ENCODE measurements at regions not wholly inside any gene's neighbourhood (a gene's known extent, or its start where the extent isn't known, plus 50 kb on each side); places are given as distances from the start of the nearest gene placed in this dataset.
"Not testable (repeated sequence)": the region's sequence is repeated elsewhere in the genome, so short reads cannot be mapped to it uniquely, and the experiment has no call there.

DNA sequence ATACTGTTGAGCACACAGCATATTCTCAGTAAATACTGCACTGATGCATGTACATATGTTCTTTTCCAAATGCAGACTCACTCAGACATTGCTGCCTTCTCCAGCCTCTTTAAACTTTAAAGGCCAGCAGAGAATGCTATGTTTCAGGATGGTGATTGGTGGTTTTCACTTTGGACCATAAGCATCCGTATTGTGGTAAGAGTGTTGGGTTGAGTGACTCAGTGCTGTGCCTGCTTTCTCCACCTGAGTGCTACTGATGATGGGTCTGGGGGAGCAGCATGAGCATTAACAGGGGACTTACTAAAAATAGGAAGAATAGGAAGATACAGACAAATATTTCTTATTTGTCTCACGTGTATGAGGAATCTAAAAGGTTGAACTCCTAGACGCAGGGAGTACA, 56.3 kb upstream of the ZNF92 start:
- no peak for DNase-seq (ENCODE audit: low spot score)

GRCh38 chr7:65310761-65311160, 62.9 kb upstream of the ZNF92 start:
- no peak for DNase-seq (ENCODE audit: low spot score)

- no peak for DNase-seq (ENCODE audit: low spot score)
These were observed 65.4 kb upstream of the ZNF92 start for GRCh38 chr7:65308300-65308678.

DNA sequence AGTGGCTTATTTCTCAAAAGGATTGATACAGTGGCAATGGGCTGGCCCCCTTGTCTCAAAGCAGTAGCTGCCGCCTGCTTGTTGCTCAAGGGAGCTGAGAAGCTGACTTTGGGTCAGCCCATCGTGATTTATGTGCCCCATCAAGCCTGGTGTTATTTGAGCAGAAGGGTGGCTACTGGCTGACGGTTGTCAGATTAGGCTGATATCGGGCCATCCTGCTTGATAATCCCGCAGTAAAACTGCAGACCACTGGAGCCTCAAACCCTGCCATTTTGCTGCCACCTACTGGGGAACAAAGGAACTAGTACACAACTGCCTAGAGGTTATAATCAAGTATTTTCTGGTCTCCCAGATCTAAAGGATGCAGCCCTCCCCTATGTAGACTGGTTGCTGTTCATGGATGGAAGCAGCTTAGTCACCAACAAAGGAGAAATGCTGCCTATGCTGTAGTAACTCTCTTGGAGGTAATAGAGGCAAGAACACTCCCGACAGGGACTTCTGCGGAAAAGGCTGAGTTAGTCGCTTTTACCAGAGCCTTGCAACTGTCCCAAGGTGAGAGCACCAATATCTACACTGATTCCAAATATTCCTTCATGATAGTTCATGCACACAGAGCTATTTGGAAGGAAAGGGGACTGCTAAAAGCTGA, 65.9 kb upstream of the ZNF92 start:
- DNase-seq (ENCODE audit: low spot score), result peak; percentile 76

- no peak for DNase-seq (ENCODE audit: low spot score)
These were observed 69.5 kb upstream of the ZNF92 start for GRCh38 chr7:65304175-65304574.

DNA sequence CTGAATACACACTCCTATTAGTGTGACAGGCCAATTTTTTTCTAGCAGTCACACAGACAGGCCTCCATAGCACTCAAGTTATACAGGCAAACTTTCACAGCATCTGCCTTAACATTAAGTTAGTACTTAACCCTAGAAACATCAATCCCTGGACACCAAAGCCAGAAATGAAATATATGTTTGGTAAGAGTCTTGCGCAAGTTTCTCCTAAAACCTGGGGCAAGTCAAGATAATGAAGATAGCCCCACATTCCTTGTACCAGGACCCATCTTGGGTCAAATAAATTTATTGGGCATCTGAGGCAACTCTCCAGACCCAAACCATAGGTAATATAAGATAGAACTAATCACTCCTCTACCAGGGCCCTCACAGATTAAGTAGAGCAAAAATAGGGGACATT, 70.8 kb upstream of the ZNF92 start:
- no peak for DNase-seq (ENCODE audit: low spot score)

- DNase-seq (ENCODE audit: low spot score), result no peak
These were observed 72.6 kb upstream of the ZNF92 start for GRCh38 chr7:65301007-65301406.

DNA sequence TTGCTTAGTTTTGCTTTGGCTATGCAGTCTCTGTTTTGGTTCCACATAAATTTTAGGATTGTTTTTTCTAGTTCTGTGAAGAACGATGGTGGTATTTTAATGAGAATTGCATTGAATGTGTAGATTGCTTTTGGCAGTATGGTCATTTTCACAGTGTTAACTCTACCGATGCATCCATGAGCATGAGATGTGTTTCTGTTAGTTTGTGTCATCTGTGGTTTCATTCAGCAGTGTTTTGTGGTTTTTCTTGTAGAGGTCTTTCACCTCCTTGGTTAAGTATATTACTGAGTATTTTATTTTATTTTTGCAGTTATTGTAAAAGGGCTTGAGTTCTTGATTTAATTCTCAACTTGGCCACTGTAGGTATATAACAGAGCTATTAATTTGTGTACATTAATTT, 78.2 kb upstream of the ZNF92 start:
- DNase-seq (ENCODE audit: low spot score), result no peak

- DNase-seq (ENCODE audit: low spot score), result not testable (repeated sequence)
These were observed 83.3 kb upstream of the ZNF92 start for GRCh38 chr7:65290340-65290739.

GRCh38 chr7:65287023-65287422, 86.6 kb upstream of the ZNF92 start:
- DNase-seq (ENCODE audit: low spot score), result no peak

DNA sequence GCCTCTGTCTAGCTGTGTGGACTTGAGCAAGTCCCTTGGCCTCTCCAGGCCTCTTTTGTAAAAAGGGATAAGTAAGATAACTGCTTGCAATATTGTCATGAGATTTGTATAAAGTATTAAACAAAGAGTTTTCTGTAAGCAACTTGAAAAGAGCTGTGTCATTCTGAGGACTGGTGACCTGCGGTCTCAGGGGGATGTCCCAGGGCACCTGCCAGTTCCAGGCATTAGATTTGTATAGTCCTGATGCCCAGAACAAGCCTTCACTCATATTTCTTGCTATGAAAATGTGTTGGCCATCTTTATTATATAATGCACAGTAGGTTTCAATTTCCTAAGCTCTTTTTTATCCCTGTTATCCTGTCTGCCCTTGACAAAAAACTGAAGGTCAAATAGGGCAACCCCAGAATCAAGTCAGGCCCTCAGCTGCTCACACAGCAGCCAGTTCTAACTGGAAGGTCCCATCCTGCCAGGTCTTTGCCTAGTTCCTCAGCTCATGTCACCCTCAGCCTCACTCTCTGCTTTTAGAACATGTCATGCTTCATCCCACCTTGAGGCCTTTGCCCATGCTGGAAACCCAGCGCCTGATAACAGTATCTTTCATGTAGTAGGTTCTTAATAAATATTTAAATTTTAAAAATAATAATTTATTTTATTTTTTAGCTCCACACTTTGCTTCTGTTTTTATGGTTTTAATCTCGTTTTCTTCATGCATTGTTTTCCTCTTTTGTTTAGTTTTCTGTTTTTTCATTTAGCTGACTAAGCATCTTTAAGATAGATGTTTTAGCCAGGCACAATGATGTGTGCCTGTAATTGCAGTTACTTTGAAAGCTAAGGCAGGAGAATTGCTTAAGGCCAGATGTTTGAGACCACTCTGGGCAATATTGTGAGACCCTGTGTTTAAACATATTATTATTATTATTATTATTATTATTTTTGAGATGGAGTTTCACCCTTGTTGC, 87.5 kb upstream of the ZNF92 start:
- no peak for DNase-seq (ENCODE audit: low spot score)

DNA sequence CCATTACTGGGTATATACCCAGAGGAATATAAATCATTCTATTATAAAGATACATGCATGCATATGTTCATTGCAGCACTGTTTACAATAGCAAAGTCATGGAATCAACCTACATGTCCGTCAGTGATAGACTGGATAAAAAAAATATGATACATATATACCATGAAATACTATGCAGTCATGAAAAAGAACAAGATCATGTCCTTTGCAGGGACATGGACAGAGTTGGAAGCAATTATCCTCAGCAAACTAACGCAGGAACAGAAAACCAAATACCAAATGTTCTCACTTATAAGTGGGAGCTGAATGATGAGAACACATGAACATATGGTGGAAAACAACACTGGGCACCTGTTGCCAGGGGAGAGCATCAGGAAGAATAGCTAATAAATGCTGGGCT, 88.4 kb upstream of the ZNF92 start:
- not testable (repeated sequence) for DNase-seq (ENCODE audit: low spot score)

- no peak for DNase-seq (ENCODE audit: low spot score)
These were observed 93.9 kb upstream of the ZNF92 start for GRCh38 chr7:65279795-65280194.

DNA sequence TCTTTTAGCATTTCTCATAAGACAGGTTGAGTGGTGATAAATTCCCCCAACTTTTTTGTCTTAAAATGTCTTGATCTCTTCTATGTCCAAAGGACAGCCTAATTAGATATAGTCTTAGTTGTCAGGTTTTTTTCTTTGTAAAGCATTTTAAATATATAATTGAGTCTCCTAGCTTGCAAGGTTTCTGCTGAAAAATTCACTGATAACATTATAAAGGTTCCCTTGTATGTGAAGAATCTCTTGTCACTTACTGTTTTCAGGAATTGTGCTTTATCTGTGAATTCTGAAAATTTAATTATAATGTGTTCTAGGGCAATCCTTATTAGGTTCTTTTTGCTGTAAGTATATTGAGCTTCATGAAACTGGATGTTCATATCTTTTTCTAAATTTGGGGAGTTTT, 96.8 kb upstream of the ZNF92 start:
- no peak for DNase-seq (ENCODE audit: low spot score)

- DNase-seq (ENCODE audit: low spot score), result not testable (repeated sequence)
These were observed 102.2 kb upstream of the ZNF92 start for GRCh38 chr7:65271502-65271901.

DNA sequence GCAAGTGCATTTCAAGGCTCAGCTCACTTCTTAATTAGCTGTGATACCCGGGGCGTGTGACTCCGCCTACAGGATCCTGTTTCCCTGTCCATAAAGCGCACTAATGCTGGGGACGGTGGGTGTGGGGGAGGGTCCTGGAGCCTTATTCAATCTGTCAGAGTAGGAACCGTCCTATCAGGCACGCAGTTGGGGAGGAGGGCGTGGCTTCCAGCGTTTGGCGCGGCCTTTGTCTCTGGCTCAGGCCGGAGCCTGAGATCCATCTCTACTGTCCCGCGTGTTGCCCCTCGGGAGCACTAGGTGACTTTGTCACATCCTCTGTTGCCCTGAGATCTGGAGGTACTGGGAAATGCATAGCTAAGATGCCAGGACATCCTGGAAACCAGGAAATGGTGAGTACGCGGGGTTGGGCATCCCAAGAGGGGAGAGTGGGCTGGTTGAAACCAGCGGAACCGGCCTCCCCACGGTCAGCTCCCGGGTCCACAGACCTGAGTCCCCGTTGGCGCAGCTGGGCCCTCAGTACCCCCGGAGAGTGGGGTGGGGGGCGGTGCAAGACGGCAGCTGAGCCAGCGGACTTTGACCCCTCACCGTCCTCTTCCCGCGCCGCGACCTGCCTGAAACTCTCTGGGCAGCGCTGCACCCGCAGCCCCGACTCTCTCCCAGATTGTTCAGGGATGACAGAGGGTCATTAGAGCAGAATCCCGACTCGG, 104.4 kb upstream of the ZNF92 start:
- DNase-seq (ENCODE audit: low spot score), result no peak

DNA sequence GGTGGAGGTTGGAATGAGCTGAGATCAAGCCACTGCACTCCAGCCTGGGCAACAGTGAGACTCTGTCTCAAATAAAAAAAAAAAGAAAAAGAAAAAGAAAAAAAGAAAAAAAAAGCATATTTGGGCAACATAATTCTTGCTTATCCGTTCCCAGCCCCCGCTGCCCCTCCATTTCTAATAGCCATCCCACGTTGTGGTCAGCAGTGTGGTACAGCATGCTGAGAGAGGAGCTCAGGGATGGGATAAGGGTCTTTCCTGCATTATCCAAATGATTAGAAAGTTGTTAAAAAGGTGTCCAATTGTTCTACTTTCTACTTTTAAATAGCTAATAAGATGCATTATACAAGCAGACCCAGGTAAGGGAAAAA, 104.9 kb upstream of the ZNF92 start:
- DNase-seq (ENCODE audit: low spot score), result no peak

- DNase-seq (ENCODE audit: low spot score), result no peak
These were observed 107.6 kb upstream of the ZNF92 start for GRCh38 chr7:65265933-65266519.

- no peak for DNase-seq (ENCODE audit: low spot score)
These were observed 109.4 kb upstream of the ZNF92 start for GRCh38 chr7:65264258-65264657.

DNA sequence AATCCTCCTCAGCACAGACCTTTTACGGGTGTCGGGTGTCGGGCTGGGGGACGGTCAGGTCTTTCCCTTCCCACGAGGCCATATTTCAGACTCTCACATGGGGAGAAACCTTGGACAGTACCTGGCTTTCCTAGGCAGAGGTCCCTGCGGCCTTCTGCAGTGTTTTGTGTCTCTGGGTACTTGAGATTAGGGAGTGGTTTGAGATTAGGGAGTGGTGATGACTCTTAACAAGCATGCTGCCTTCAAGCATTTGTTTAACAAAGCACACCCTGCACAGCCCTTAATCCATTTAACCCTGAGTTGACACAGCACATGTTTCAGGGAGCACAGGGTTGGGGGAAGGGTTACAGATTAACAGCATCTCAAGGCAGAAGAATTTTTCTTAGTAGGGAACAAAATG, 113.0 kb upstream of the ZNF92 start:
- DNase-seq (ENCODE audit: low spot score), result not testable (repeated sequence)

DNA sequence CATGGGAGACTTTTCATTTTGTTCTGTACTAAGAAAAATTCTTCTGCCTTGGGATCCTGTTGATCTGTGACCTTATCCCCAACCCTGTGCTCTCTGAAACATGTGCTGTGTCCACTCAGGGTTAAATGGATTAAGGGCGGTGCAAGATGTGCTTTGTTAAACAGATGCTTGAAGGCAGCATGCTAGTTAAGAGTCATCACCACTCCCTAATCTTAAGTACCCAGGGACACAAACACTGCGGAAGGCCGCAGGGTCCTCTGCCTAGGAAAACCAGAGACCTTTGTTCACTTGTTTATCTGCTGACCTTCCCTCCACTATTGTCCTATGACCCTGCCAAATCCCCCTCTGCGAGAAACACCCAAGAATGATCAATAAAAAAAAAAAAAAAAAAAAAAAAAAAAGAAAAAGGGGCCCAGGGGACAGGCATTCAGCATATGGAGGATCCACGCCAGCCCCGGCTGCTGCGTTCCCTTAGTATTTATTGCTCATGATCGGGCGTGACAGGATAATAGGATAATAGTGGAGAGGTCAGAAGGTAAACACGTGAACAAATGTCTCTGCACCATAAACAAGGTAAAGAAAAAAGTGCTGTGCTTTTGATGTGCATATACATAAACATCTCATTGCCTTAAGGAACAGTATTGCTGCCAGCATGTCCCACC, 113.7 kb upstream of the ZNF92 start:
- not testable (repeated sequence) for DNase-seq (ENCODE audit: low spot score)

DNA sequence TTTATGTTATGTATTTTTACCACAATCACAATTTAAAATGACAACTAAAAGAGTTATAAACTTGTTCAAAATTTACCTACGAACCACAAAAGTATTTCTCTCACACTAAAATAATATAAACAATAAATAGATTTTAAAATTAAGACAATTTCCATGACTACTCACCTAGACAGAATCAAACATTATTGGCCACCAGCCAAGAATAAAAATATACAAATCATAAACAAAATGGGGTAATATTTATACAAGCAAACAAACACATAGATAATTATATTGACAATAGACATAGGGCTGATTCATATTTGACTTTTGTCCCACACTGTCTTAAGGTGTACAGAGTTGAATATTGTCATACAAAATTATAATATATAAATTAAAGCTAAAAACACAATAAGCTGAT, 119.6 kb upstream of the ZNF92 start:
- DNase-seq (ENCODE audit: low spot score), result no peak
